Gastroesophageal sphincter (tissue), 4 donors: ENCODE measurements at regions not wholly inside any gene's neighbourhood (a gene's known extent, or its start where the extent isn't known, plus 50 kb on each side); places are given as distances from the start of the nearest gene placed in this dataset.

Source experiments
- ATAC-seq: fragments of 150-250 bp; one replicate; pipeline ENCODE4 v1.9.1; 2016; ENCODE audit warnings: mild to moderate bottlenecking, moderate library complexity
- H3K27ac ChIP-seq, 4 donors: fragments of 200-600 bp; sonication (generic) in 3 of 4; 1 replicate in 3 of 4; 2 replicates in 1 of 4; pipeline ENCODE4 v1.5.1; 2016 to 2019
- H3K27me3 ChIP-seq: fragments of 200-600 bp; sonication (generic); one replicate; pipeline ENCODE4 v1.5.1; 2019
- H3K36me3 ChIP-seq, 2 donors: fragments of 200-600 bp; sonication (generic); one replicate each; pipeline ENCODE4 v1.5.1; 2019; ENCODE audit warnings: control low read depth in 1 of 2
- H3K4me1 ChIP-seq, 3 donors: fragments of 200-600 bp; sonication (generic); 1 replicate in 2 of 3; 2 replicates in 1 of 3; pipeline ENCODE4 v1.5.1; 2016 to 2019; ENCODE audit warnings: control low read depth in 2 of 3
- H3K4me3 ChIP-seq, 2 donors: fragments of 200-600 bp; sonication (generic); one replicate each; pipeline ENCODE4 v1.5.1; 2019; ENCODE audit warnings: mild to moderate bottlenecking in 1 of 2, moderate library complexity in 1 of 2
- H3K9me3 ChIP-seq, 3 donors: fragments of 200-600 bp; sonication (generic); one replicate each; pipeline ENCODE4 v1.5.1; 2017 to 2019; ENCODE audit warnings: control low read depth in 2 of 3
- CTCF ChIP-seq, 4 experiments: fragments of 200-600 bp in 2 of 4; fragments of 450-650 bp in 2 of 4; sonication (generic) in 1 of 4; IDR thresholded peaks; one replicate each; pipeline ENCODE4 v1.5.1; 2017 to 2019; ENCODE audit warnings: antibody characterized with exemption in 4 of 4, mild to moderate bottlenecking in 2 of 4, moderate library complexity in 2 of 4
- EP300 ChIP-seq: sonication (generic); formaldehyde crosslinking; IDR thresholded peaks from one replicate; pipeline ENCODE4 v1.6.1; 2017; ENCODE audit warnings: antibody characterized with exemption, mild to moderate bottlenecking
- POLR2A ChIP-seq, 2 donors: fragments of 450-650 bp; IDR thresholded peaks; one replicate each; pipeline ENCODE4 v1.6.1; 2017; ENCODE audit warnings: antibody characterized with exemption in 2 of 2, mild to moderate bottlenecking in 2 of 2, moderate library complexity in 1 of 2
- POLR2AphosphoS5 ChIP-seq: sonication (generic); formaldehyde crosslinking; IDR thresholded peaks from one replicate; pipeline ENCODE4 v1.6.1; 2017; ENCODE audit warnings: antibody characterized with exemption
- WGBS, 2 donors: methylation state at CpG; one replicate each; pipeline ENCODE4 v1.1.5; 2018; ENCODE audit warnings: low coverage in 1 of 2; 5-methylcytosine and 5-hydroxymethylcytosine counted together

DNA sequence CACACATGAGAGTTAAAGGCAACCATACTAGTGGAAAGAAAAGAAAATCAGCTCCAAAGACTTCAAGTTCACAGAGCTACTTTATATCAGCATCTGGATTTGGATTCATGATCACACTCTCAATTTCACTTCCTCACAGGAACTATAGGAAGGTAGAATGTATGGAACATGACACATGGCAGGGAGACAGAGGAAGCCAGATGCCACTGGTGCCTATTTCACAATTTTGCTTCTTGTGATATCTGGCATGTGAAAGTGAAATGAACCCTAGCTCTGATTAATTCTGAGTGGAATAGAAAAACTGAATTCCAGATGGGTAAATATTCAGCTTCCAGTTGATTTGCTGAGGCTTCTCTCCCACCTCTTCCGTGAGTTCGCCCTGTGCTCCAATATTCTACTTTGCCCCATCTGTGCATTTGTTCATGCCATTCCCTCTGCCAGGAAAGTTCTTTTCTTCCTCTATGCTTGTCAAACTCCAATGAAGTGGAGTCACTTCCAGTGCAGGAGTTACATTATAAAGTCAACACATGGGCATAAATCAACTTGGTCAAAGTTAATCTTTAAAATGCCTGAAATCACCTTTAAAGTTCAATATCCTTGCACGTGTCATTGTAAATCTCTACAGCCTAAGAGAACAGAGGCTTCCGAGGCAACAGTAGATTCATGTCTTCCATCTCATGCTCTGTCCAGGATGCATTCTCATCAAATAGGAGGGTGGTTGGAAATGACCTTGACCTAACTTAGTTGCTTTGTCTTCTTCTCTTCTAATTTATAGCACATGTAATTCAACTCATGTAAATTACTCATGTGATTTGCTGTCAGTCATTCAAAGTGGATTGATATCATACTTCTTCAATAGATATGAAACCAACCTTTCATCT, 275.3 kb downstream of the HIVEP2 start:
- no peak for TF ChIP-seq CTCF (IDR thresholded peaks at IDR 0.05)
- TF ChIP-seq EP300 = no peak
- no peak for TF ChIP-seq POLR2AphosphoS5
- TF ChIP-seq POLR2A (IDR thresholded peaks at IDR 0.05) = no peak
- no peak overlapping the region for H3K4me3 ChIP-seq
- ATAC-seq = no peak
- no peaks in the 10 kb centered on the region for H3K36me3 ChIP-seq
- 89 to 93% methylated on average over 3 to 4 of the region's 4 CpGs for WGBS, 2 donors
- H3K4me1 ChIP-seq = no peaks in the 10 kb centered on the region
- H3K9me3 ChIP-seq = no peaks in the 10 kb centered on the region
- H3K27ac ChIP-seq = no peak overlapping the region
- peaks cover 4% of the 10 kb centered on the region for H3K27me3 ChIP-seq

DNA sequence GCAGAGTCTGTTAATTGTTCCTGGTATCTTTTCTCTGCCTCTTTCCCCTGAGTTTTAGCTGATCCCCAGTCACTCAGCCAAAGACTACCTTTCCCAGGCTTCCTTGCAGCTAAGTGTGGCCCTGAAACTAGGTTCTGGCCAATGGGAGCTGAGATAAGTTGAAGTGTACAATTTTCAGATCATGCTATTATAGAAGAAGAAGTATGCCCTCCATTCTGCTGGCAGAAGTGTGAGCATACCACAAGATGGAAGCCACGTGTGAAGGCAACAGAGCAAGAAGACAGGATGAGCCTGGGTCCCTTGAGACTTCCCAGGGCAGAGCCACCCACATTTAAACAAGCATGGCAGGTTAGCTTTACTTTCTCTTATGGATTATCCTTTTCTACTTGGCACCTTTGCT, 273.2 kb downstream of the HIVEP2 start:
- WGBS, 2 donors = 63 to 67% methylated on average over 1 of the region's 1 CpG
- H3K27me3 ChIP-seq = peaks cover 4% of the 10 kb centered on the region

GRCh38 chr6:142675517-142675916, 269.5 kb downstream of the HIVEP2 start:
- H3K36me3 ChIP-seq = no peaks in the 10 kb centered on the region
- ATAC-seq = no peak
- peaks cover 4% of the 10 kb centered on the region for H3K27me3 ChIP-seq
- WGBS, 2 donors = no CpG with 5 or more reads among the region's 5 CpGs
- no peaks in the 10 kb centered on the region for H3K9me3 ChIP-seq
- H3K4me3 ChIP-seq = no peak overlapping the region
- H3K4me1 ChIP-seq = peaks cover 0 to 7% (median 0%) of the 10 kb centered on the region in 3 donors
- TF ChIP-seq EP300 (no peak), CTCF (IDR thresholded peaks at IDR 0.05) (no peak), POLR2AphosphoS5 (no peak), POLR2A (IDR thresholded peaks at IDR 0.05) (no peak)
- no peak overlapping the region for H3K27ac ChIP-seq

More for the DNA sequence above, 273.2 kb downstream of the HIVEP2 start:
- Histone ChIP-seq H3K36me3 (no peaks in the 10 kb centered on the region), H3K4me1 (no peaks in the 10 kb centered on the region), H3K4me3 (no peak overlapping the region), H3K27ac (no peak overlapping the region), H3K9me3 (no peaks in the 10 kb centered on the region)
- no peak for ATAC-seq
- no peak for TF ChIP-seq EP300
- no peak for TF ChIP-seq POLR2A (IDR thresholded peaks at IDR 0.05)
- TF ChIP-seq CTCF (IDR thresholded peaks at IDR 0.05) = no peak
- TF ChIP-seq POLR2AphosphoS5 = no peak

DNA sequence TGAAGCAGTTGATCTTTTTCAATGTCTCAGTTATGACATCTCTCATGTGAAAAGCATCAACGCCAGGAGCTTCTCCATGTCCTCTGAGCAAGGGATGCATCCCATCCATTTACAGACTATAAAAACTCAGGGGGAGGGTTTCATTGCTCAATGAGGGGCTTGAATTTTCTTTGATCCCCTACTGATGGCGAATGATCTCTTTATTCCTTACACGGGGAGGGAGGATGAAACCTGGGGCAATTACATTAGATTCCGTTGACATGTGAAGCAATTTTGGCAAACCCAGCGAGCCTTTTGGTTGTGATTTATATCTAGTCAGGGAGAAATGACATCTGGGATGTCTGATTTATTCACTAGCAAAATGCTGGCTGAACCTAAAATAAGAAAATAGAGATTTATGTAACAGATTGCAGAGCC, 268.9 kb downstream of the HIVEP2 start:
- H3K36me3 ChIP-seq = no peaks in the 10 kb centered on the region
- no peaks in the 10 kb centered on the region for H3K9me3 ChIP-seq
- no peak overlapping the region for H3K4me3 ChIP-seq
- no peak for ATAC-seq
- H3K27ac ChIP-seq = no peak overlapping the region
- H3K4me1 ChIP-seq = peaks cover 0 to 8% (median 0%) of the 10 kb centered on the region in 3 donors
- WGBS, 2 donors = 34% methylated on average over 3 to 5 of the region's 5 CpGs
- TF ChIP-seq POLR2AphosphoS5 (no peak), CTCF (IDR thresholded peaks at IDR 0.05) (no peak), EP300 (no peak), POLR2A (IDR thresholded peaks at IDR 0.05) (no peak)
- H3K27me3 ChIP-seq = peaks cover 4% of the 10 kb centered on the region
